ENCODE measurements at regions not wholly inside any gene's neighbourhood (a gene's known extent, or its start where the extent isn't known, plus 50 kb on each side); places are given as distances from the start of the nearest gene placed in this dataset.

DNA sequence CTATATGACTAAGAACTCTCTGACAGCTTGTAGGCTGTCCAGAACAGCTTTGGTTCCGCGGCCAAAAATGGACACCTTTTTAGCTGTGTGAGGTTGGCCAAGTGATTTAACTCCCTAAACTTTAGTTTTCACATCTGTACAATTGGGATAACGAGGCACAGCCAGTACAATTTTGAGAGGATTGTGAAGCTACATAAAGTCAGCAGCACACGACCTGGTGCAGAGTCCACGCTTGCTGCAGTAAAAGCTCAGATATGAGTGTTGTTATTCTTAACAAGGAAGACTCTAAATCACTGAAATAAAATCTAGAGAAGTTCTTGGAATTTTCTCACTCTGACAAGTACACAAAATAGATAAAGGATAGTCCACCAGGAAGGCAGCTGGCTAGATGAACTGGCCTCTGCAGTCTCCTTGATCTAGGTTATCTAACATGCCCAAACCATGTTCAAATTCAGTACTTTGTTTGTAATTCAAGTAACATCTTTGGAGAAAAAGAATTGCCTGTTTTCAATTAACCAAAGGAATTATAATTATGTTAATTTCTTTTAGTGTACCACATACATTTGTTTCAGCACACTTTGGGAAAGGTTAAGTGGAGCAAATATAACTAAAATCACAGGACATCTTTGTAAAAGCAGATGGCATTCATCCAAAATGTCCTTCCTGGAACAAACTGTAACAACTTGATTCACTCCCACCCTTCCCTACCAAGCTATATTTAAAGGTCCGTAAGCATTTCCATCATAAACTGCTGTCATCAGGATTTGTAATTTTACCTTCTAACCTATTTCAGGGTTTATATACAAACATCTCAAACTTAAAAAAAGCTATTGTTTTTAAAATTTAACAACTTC lies 201.7 kb upstream of the STK17B start:
- H3K4me3 ChIP-seq (replicated peaks; ENCODE audit: low read depth, low read length): no peak overlapping the region
- TF ChIP-seq, protein P1, sequence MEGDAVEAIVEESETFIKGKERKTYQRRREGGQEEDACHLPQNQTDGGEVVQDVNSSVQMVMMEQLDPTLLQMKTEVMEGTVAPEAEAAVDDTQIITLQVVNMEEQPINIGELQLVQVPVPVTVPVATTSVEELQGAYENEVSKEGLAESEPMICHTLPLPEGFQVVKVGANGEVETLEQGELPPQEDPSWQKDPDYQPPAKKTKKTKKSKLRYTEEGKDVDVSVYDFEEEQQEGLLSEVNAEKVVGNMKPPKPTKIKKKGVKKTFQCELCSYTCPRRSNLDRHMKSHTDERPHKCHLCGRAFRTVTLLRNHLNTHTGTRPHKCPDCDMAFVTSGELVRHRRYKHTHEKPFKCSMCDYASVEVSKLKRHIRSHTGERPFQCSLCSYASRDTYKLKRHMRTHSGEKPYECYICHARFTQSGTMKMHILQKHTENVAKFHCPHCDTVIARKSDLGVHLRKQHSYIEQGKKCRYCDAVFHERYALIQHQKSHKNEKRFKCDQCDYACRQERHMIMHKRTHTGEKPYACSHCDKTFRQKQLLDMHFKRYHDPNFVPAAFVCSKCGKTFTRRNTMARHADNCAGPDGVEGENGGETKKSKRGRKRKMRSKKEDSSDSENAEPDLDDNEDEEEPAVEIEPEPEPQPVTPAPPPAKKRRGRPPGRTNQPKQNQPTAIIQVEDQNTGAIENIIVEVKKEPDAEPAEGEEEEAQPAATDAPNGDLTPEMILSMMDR (IDR thresholded peaks at IDR 0.05; ENCODE audit: low read depth, low read length, missing control alignments): no peak
- DNase-seq (ENCODE audit: extremely low read depth, low read depth): no peak

DNA sequence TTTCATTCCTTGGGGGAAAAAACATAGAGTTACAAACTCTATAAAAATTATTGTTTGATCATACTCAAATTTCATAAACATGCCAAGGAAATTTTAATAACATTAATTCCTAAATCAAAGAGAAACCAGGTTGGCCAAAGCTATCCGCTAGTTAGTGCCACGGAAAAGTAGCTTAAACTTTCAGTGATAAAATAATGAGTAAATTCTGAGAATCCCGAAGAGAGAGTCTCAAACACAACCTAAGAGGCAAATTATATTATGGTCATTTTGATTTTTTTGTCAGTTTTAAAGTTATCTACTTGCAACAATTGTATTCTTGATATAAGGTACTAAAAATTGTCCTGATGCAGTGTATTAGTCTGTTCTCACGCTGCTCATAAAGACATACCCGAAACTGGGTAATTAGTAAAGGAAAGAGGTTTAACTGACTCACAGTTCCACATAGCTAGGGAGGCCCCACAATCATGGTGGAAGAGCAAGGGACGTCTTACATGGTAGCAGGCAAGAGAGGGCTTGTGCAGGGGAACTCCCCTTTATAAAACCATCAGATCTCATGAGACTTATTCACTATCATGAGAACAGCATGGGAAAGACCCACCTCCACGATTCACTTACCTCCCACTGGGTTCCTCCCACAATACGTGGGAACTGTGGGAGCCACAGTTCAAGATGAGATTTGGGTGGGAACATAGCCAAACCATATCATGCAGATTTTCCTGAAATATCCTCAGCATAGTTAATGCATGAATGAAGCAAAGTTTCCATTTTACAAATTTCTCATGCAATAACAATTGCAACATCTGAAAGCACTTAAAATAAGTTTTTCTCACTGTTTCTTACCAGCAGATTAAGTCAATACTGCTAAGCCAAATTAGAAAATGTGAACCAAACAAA lies 205.9 kb upstream of the STK17B start:
- TF ChIP-seq, protein P1 (IDR thresholded peaks at IDR 0.05; ENCODE audit: low read depth, low read length, missing control alignments): no peak
- no peak overlapping the region for H3K4me3 ChIP-seq (replicated peaks; ENCODE audit: low read depth, low read length)
- DNase-seq (ENCODE audit: extremely low read depth, low read depth): no peak

DNA sequence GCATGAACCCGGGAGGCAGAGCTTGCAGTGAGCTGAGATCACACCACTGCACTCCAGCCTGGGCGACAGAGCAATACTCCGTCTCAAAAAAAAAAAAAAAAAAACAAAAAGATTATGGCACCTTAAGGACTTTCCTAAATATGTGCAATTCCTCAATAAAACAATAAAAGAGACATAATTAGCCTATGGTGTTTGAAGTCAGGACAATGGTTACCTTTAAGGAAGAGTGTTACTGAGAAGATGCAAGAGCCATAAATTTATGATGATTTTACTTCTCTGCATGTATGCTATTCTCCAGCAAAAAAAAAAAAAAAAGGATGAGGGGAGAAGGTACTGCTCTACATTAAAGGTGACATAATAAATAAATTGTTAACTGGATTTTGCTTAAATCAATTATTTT lies 208.2 kb upstream of the STK17B start:
- H3K4me3 ChIP-seq (replicated peaks; ENCODE audit: low read depth, low read length): no peak overlapping the region
- DNase-seq (ENCODE audit: extremely low read depth, low read depth): no peak
- TF ChIP-seq, protein P1 (IDR thresholded peaks at IDR 0.05; ENCODE audit: low read depth, low read length, missing control alignments): no peak

DNA sequence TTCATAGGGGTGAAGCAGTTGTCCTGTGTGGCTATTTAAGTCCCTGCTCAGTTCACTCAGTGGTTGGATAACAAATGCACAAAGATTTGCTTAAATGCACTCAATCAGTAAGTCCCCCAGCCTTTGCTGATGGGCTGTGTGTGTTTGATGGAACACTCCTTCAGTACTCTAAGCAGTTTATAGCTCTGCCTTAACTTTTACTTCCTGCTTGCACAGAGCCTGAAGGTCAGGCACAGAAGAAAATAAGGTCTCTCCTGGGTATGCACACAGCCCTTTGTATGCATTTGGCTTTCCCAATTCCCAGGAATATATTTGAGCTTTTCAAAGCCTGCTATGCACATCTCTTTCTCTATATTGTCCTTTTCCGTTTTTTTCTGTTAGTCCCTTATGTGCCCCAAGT lies 208.7 kb upstream of the STK17B start:
- H3K4me3 ChIP-seq (replicated peaks; ENCODE audit: low read depth, low read length): no peak overlapping the region
- DNase-seq (ENCODE audit: extremely low read depth, low read depth): no peak
- TF ChIP-seq, protein P1 (IDR thresholded peaks at IDR 0.05; ENCODE audit: low read depth, low read length, missing control alignments): no peak

DNA sequence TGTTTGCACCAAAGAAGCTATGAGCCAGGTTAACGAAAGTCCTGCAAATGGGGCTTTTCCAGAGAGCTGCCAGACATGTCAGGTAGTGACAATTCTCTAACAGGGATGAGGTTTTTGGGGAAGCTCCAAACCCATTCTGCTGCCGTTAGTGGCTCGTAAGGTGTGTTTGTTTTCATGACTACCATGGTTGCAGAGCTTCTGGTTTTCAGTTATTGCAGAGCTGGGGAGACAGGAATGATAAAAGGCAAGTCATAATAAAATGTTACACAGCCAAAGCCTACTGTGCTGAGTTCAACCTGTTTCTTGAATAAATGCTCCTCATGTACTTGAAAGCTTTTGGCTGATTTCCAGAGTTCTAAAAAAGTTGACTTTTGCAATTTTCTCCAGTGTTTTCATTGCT lies 209.2 kb upstream of the STK17B start:
- DNase-seq (ENCODE audit: extremely low read depth, low read depth): no peak
- TF ChIP-seq, protein P1 (IDR thresholded peaks at IDR 0.05; ENCODE audit: low read depth, low read length, missing control alignments): no peak
- H3K4me3 ChIP-seq (replicated peaks; ENCODE audit: low read depth, low read length): no peak overlapping the region

DNA sequence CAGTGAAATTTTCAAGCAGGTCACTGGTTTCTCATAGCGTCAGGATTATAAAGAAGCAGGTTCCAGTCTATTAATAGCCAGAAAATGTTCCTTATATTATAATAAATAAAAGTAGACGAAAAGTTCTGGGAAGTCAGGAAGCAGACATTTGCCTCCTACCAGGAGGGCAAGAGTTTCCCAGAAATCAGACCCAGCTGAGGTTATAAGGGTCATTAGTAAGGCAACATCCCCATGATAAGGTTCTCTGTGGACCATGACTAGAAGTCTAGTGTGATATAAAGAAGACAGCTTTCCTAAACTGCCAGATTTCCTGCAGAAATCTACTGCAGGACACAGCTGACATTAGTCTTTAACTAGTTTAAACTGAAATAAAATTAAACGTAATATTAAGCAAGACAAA lies 210.1 kb upstream of the STK17B start:
- H3K4me3 ChIP-seq (replicated peaks; ENCODE audit: low read depth, low read length): no peak overlapping the region
- TF ChIP-seq, protein P1 (IDR thresholded peaks at IDR 0.05; ENCODE audit: low read depth, low read length, missing control alignments): no peak

More for the DNA sequence above, 210.1 kb upstream of the STK17B start:
- DNase-seq (ENCODE audit: extremely low read depth, low read depth): no peak

All from HFF-Myc (cell line).